ENCODE measurements at regions not wholly inside any gene's neighbourhood (a gene's known extent, or its start where the extent isn't known, plus 50 kb on each side); places are given as distances from the start of the nearest gene placed in this dataset.

DNA sequence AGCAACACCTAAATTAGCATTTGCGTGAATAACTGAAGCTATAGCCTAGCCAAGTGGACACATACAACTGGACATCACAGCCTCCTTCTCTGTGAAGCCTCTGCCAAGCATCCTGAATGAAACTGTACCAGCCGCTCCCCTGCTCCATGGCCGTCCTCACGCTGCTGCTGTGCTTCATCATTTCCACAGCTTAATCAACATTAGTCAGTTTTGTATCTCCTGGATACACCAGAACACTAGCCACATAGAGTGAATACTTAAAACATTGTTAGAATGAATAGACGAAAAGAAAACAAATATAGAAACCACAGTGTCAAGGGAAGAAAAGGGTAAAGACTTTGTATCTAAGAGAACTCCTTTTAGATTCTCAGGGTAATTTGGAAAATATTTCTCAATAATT is 1526.9 kb downstream of the EFNB2 start:
- no peak for TF ChIP-seq EZH2phosphoT487 (IDR thresholded peaks at IDR 0.05; ENCODE audit: unreplicated experiment)
- TF ChIP-seq CTCF (conservative IDR thresholded peaks at IDR 0.05; ENCODE audit: low read depth in 2 of 2): no peak
- no peak for TF ChIP-seq POLR2AphosphoS5 (IDR thresholded peaks at IDR 0.05; ENCODE audit: low read depth)
- TF ChIP-seq EZH2 (IDR thresholded peaks at IDR 0.05; ENCODE audit: low read depth, unreplicated experiment): no peak
- TF ChIP-seq, protein P1, sequence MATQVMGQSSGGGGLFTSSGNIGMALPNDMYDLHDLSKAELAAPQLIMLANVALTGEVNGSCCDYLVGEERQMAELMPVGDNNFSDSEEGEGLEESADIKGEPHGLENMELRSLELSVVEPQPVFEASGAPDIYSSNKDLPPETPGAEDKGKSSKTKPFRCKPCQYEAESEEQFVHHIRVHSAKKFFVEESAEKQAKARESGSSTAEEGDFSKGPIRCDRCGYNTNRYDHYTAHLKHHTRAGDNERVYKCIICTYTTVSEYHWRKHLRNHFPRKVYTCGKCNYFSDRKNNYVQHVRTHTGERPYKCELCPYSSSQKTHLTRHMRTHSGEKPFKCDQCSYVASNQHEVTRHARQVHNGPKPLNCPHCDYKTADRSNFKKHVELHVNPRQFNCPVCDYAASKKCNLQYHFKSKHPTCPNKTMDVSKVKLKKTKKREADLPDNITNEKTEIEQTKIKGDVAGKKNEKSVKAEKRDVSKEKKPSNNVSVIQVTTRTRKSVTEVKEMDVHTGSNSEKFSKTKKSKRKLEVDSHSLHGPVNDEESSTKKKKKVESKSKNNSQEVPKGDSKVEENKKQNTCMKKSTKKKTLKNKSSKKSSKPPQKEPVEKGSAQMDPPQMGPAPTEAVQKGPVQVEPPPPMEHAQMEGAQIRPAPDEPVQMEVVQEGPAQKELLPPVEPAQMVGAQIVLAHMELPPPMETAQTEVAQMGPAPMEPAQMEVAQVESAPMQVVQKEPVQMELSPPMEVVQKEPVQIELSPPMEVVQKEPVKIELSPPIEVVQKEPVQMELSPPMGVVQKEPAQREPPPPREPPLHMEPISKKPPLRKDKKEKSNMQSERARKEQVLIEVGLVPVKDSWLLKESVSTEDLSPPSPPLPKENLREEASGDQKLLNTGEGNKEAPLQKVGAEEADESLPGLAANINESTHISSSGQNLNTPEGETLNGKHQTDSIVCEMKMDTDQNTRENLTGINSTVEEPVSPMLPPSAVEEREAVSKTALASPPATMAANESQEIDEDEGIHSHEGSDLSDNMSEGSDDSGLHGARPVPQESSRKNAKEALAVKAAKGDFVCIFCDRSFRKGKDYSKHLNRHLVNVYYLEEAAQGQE (IDR thresholded peaks at IDR 0.05; ENCODE audit: unreplicated experiment): no peak
- TF ChIP-seq CREB1 (CRISPR knock-in tag; IDR thresholded peaks at IDR 0.05; ENCODE audit: low read depth): no peak

Data from GM23338 (cell line).